ENCODE measurements at regions not wholly inside any gene's neighbourhood (a gene's known extent, or its start where the extent isn't known, plus 50 kb on each side); places are given as distances from the start of the nearest gene placed in this dataset.

DNA sequence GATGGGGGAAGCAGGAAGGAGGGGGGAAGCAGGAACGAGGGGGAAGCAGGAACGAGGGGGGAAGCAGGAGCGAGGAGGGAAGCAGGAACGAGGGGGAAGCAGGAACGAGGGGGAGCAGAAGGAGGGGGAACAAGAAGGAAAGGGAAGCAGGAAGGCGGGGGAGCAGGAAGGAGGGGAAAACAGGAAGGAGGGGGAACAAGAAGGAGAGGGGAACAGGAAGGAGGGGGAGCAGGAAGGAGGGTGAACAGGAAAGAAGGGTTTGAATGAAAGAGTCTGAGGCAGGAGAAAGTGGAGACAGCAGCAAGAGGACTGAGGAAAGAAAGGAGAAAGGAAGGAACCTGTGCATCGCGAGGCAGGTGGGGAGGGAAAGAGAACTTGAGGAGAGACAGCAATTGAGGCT, 256.6 kb downstream of the PTEN start:
- intact Hi-C loops (cut with micrococcal nuclease; ENCODE audit: unreplicated experiment) (no loop called here), in situ Hi-C loops (cut with HindIII; ENCODE audit: low pct_unique_long_range_greater_than_20kb, low sequenced_read_pairs) (no loop called here)
- Histone ChIP-seq H3K36me3 (ENCODE audit: control insufficient read depth, insufficient read depth, low read length) (no peaks in the 10 kb centered on the region), H3K9me3 (ENCODE audit: control insufficient read depth, insufficient read depth, low read depth, low read length) (no peaks in the 10 kb centered on the region), H3K4me3 (ENCODE audit: low read depth in 2 of 2, low read length in 2 of 2) (no peak overlapping the region), H3K27ac (ENCODE audit: low read length) (no peak overlapping the region), H3K27me3 (ENCODE audit: control insufficient read depth, insufficient read depth, low read length) (no peaks in the 10 kb centered on the region; the same call in 1 of the 2 replicates), H3K4me1 (ENCODE audit: control insufficient read depth, insufficient read depth, low read length) (no peaks in the 10 kb centered on the region)
- ATAC-seq (no peak), DNase-seq (ENCODE audit: low read depth, low spot score) (no peak)
- TF ChIP-seq TCF7L2 (IDR thresholded peaks at IDR 0.05; ENCODE audit: low read depth, low read length): no peak
- no peak for TF ChIP-seq REST (IDR thresholded peaks at IDR 0.05; ENCODE audit: insufficient read depth in 1 of 2, low read depth in 2 of 2, low read length in 1 of 2)
- no peak for TF ChIP-seq CTCF (IDR thresholded peaks at IDR 0.05)
- TF ChIP-seq POLR2AphosphoS5 (IDR thresholded peaks at IDR 0.05; ENCODE audit: low read depth, low read length): no peak
- no peak for TF ChIP-seq SIN3A (IDR thresholded peaks at IDR 0.05; ENCODE audit: borderline replicate concordance, insufficient read depth, low read depth, low read length)
- BruUV-seq (replicated peaks): no TSS peak
- ChIA-PET CTCF (no interaction called here), POLR2A (no interaction called here)

- no peak overlapping the region for H3K27ac ChIP-seq (ENCODE audit: low read length)
- CTCF ChIA-PET: no interaction called here
- H3K9me3 ChIP-seq (ENCODE audit: control insufficient read depth, insufficient read depth, low read depth, low read length): no peaks in the 10 kb centered on the region
- no TSS peak for BruUV-seq (replicated peaks)
- ATAC-seq: no peak
- TF ChIP-seq TCF7L2 (IDR thresholded peaks at IDR 0.05; ENCODE audit: low read depth, low read length) (no peak), SIN3A (IDR thresholded peaks at IDR 0.05; ENCODE audit: borderline replicate concordance, insufficient read depth, low read depth, low read length) (no peak), POLR2AphosphoS5 (IDR thresholded peaks at IDR 0.05; ENCODE audit: low read depth, low read length) (no peak), CTCF (IDR thresholded peaks at IDR 0.05) (no peak), REST (IDR thresholded peaks at IDR 0.05; ENCODE audit: insufficient read depth in 1 of 2, low read depth in 2 of 2, low read length in 1 of 2) (no peak)
- no peaks in the 10 kb centered on the region for H3K4me1 ChIP-seq (ENCODE audit: control insufficient read depth, insufficient read depth, low read length)
- DNase-seq (ENCODE audit: low read depth, low spot score): no peak
- no peaks in the 10 kb centered on the region for H3K36me3 ChIP-seq (ENCODE audit: control insufficient read depth, insufficient read depth, low read length)
- POLR2A ChIA-PET: interaction anchor here (0.6 kb wide), 2 partner anchors 107 to 772 kb away, joined by 3 to 12 read pairs; no protein-coding TSS in a partner anchor
- no peak overlapping the region for H3K4me3 ChIP-seq (ENCODE audit: low read depth in 2 of 2, low read length in 2 of 2)
- no peaks in the 10 kb centered on the region; the same call in 1 of the 2 replicates for H3K27me3 ChIP-seq (ENCODE audit: control insufficient read depth, insufficient read depth, low read length)
- intact Hi-C loops (cut with micrococcal nuclease; ENCODE audit: unreplicated experiment): no loop called here
- in situ Hi-C loops (cut with HindIII; ENCODE audit: low pct_unique_long_range_greater_than_20kb, low sequenced_read_pairs): no loop called here
Observed at GRCh38 chr10:88120599-88121333, 257.3 kb downstream of the PTEN start.

Data from Panc1 (cell line).